ENCODE measurements at regions not wholly inside any gene's neighbourhood (a gene's known extent, or its start where the extent isn't known, plus 50 kb on each side); places are given as distances from the start of the nearest gene placed in this dataset.
"Not testable (repeated sequence)": the region's sequence is repeated elsewhere in the genome, so short reads cannot be mapped to it uniquely, and the experiment has no call there.

- Histone ChIP-seq H3K4me3 (no peak overlapping the region), H3K27me3 (replicated peaks; ENCODE audit: insufficient read depth) (no peaks in the 10 kb centered on the region), H3K9me3 (no peaks in the 10 kb centered on the region), H3K27ac (no peak overlapping the region), H3K36me3 (no peaks in the 10 kb centered on the region), H3K4me1 (replicated peaks) (no peaks in the 10 kb centered on the region)
- no peak for DNase-seq (ENCODE audit: low spot score)
- intact Hi-C loops (cut with DNase I) = no loop called here
- no peak for TF ChIP-seq POLR2AphosphoS5 (IDR thresholded peaks at IDR 0.05)
- no peak for TF ChIP-seq POLR2A (IDR thresholded peaks at IDR 0.05)
- 40% methylated on average over 6 of the region's 6 CpGs for WGBS
Measured at GRCh38 chr2:106261871-106262321, 67.8 kb upstream of the UXS1 start.

- DNase-seq (ENCODE audit: low spot score); intact Hi-C loops (cut with DNase I); H3K36me3 ChIP-seq; H3K4me3 ChIP-seq; H3K27me3 ChIP-seq (replicated peaks; ENCODE audit: insufficient read depth); H3K9me3 ChIP-seq; H3K4me1 ChIP-seq (replicated peaks); H3K27ac ChIP-seq: not testable (repeated sequence)
- WGBS = 96% methylated on average over 7 of the region's 7 CpGs
Measured at GRCh38 chr2:106258859-106259258, 64.8 kb upstream of the UXS1 start.

GRCh38 chr2:106257830-106258229, 63.7 kb upstream of the UXS1 start:
- 57% methylated on average over 3 of the region's 3 CpGs for WGBS
- no peak for DNase-seq (ENCODE audit: low spot score)
- intact Hi-C loops (cut with DNase I) = no loop called here

GRCh38 chr2:106257135-106257534, 63.0 kb upstream of the UXS1 start:
- WGBS = 96% methylated on average over 5 of the region's 5 CpGs
- intact Hi-C loops (cut with DNase I) = no loop called here
- no peak overlapping the region for H3K27ac ChIP-seq
- no peak for TF ChIP-seq POLR2AphosphoS5 (IDR thresholded peaks at IDR 0.05)
- no peak for TF ChIP-seq CTCF (IDR thresholded peaks at IDR 0.05)
- no peak for TF ChIP-seq POLR2A (IDR thresholded peaks at IDR 0.05)
- no peaks in the 10 kb centered on the region for H3K36me3 ChIP-seq
- H3K27me3 ChIP-seq (replicated peaks; ENCODE audit: insufficient read depth) = no peaks in the 10 kb centered on the region
- no peaks in the 10 kb centered on the region for H3K9me3 ChIP-seq
- H3K4me1 ChIP-seq (replicated peaks) = no peaks in the 10 kb centered on the region
- no peak for DNase-seq (ENCODE audit: low spot score)
- no peak overlapping the region for H3K4me3 ChIP-seq

More at GRCh38 chr2:106257830-106258229, 63.7 kb upstream of the UXS1 start:
- H3K27me3 ChIP-seq (replicated peaks; ENCODE audit: insufficient read depth) = no peaks in the 10 kb centered on the region
- H3K9me3 ChIP-seq = no peaks in the 10 kb centered on the region
- H3K4me3 ChIP-seq = no peak overlapping the region
- TF ChIP-seq POLR2AphosphoS5 (IDR thresholded peaks at IDR 0.05) (no peak), POLR2A (IDR thresholded peaks at IDR 0.05) (no peak), CTCF (IDR thresholded peaks at IDR 0.05) (no peak)
- no peaks in the 10 kb centered on the region for H3K4me1 ChIP-seq (replicated peaks)
- H3K36me3 ChIP-seq = no peaks in the 10 kb centered on the region
- H3K27ac ChIP-seq = no peak overlapping the region

DNA sequence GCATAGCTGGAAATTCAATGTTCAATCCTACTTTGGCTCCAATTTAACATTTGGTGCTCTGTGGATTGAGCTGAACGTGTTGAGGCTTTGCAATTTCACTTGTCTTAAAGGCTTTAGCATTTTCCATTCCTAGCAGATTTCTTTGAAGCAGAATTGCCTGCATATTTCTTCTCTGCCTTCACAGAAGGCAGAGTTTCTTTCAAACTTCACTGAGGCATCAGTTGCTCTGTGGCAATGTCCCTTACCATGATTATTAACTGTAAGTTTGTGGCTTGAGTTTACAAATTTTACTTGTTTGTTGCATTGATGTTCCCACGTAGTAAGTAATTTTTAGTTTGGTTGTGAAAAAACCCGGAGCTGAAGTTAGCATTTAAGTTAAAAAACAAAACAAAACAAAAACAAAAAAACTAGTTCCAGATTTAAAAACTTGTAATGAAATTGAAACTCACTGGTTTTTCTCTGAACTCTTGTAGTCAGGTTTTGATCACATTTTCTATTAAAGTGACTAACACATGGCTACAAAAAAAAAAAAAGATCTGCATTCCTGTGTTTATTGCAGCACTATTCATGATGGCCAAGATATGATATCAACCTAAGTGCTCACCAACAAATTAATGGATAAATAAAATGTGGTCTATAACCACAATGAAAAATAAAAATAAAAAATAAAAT, 55.2 kb upstream of the UXS1 start:
- H3K9me3 ChIP-seq; intact Hi-C loops (cut with DNase I); H3K36me3 ChIP-seq; H3K4me1 ChIP-seq (replicated peaks); H3K27ac ChIP-seq; H3K27me3 ChIP-seq (replicated peaks; ENCODE audit: insufficient read depth); DNase-seq (ENCODE audit: low spot score); H3K4me3 ChIP-seq: not testable (repeated sequence)
- 74% methylated on average over 3 of the region's 3 CpGs for WGBS

DNA sequence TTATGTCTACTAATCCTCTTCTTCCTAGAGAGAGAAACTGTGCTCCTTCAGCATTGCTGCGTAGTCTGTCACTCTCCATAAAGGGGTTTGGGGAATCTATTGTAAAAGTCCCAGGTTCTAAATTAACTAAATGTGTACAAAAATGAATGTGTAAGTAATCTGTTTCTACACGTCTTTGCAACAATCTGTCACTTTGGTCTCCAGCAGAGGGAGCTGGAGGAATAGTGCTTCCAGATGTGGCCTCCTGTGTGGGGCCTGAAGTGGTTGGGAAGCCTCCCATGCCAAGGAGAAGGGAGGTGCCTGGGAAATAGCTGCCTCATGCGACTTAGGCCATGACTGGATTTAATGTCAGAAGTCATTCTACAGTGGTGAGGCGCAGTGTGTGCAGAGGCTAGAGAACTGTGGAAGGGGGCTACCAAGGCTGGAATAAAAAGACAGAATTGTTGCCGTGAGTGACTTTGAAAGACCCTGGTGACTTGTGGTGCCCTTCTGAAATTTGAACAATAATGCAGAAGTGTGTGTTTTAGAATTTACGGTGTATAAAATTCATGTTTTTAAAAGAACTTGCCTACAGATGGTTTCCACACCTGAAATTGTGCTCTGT, 54.5 kb upstream of the UXS1 start:
- intact Hi-C loops (cut with DNase I); DNase-seq (ENCODE audit: low spot score); H3K4me3 ChIP-seq; H3K27ac ChIP-seq; H3K36me3 ChIP-seq; H3K27me3 ChIP-seq (replicated peaks; ENCODE audit: insufficient read depth); H3K9me3 ChIP-seq; H3K4me1 ChIP-seq (replicated peaks): not testable (repeated sequence)
- TF ChIP-seq CTCF (IDR thresholded peaks at IDR 0.05) = peak in 2 of 4 experiments; percentile 3 to 34
- WGBS = 52% methylated on average over 6 of the region's 6 CpGs

Small RNA genes in the stretch of these regions (small RNA-seq; reads per million reads assigned to genes)
- 0 reads per million in 2 donors for gene AC114755.3

Data from prostate gland (tissue), 2 donors.